ENCODE measurements at regions not wholly inside any gene's neighbourhood (a gene's known extent, or its start where the extent isn't known, plus 50 kb on each side); places are given as distances from the start of the nearest gene placed in this dataset.
"Not testable (repeated sequence)": the region's sequence is repeated elsewhere in the genome, so short reads cannot be mapped to it uniquely, and the experiment has no call there.

- TF ChIP-seq CTCF (IDR thresholded peaks at IDR 0.05; ENCODE audit: insufficient read depth, low read depth, low read length); EZH2 (IDR thresholded peaks at IDR 0.05; ENCODE audit: insufficient read depth, low read length): not testable (repeated sequence)
Observed at GRCh38 chr4:133266966-133267365, 117.9 kb downstream of the PCDH10 start.
